Panc1 (cell line): ENCODE measurements at regions not wholly inside any gene's neighbourhood (a gene's known extent, or its start where the extent isn't known, plus 50 kb on each side); places are given as distances from the start of the nearest gene placed in this dataset.

Experiments used
- ATAC-seq: fragments of 200-7000 bp; cut with Tn5 transposase; 2 replicates; pipeline ENCODE4 v1.9.1; 2020; ENCODE audit warnings: mild to moderate bottlenecking, moderate library complexity
- BruUV-seq: library from RNA; stranded (reverse); fragments of 400-500 nt; replicated peaks from 2 replicates; lab custom pipeline; 2021; lab: Mats Ljungman, UMichigan
- CTCF ChIA-PET: fragments of 300-600 bp; sonication (Branson Sonifier 250); formaldehyde crosslinking; loops from one replicate; lab custom pipeline; 2022; ENCODE audit warnings: antibody characterized with exemption; lab: Charles Lee
- POLR2A ChIA-PET: fragments of 300-600 bp; sonication (Branson Sonifier 250); formaldehyde crosslinking; loops from one replicate; lab custom pipeline; 2022; ENCODE audit warnings: antibody characterized with exemption; lab: Charles Lee
- DNase-seq: peaks from one replicate; pipeline ENCODE4 v3.0.0-alpha.2; 2010; ENCODE audit warnings: low read depth, low spot score
- H3K27ac ChIP-seq: 2 replicates; pipeline ENCODE4 v1.5.1; 2011; ENCODE audit warnings: mild to moderate bottlenecking, low read length, inconsistent platforms
- H3K27me3 ChIP-seq: fragments of 200-500 bp; sonication (Bioruptor generic); 2 replicates; pipeline ENCODE4 v1.6.0; 2014; ENCODE audit warnings: low read length, inconsistent platforms; ENCODE audit not compliant: control insufficient read depth, insufficient read depth
- H3K36me3 ChIP-seq: fragments of 200-500 bp; sonication (Bioruptor generic); 2 replicates; pipeline ENCODE4 v1.5.1; 2014; ENCODE audit warnings: inconsistent platforms, mild to moderate bottlenecking, low read length, moderate library complexity; ENCODE audit not compliant: control insufficient read depth, insufficient read depth
- H3K4me1 ChIP-seq: 2 replicates; pipeline ENCODE4 v1.5.1; 2011; ENCODE audit warnings: inconsistent platforms, mild to moderate bottlenecking, low read length, moderate library complexity; ENCODE audit not compliant: control insufficient read depth, insufficient read depth
- H3K4me3 ChIP-seq, 2 experiments: 2 replicates each; pipeline ENCODE4 v1.5.1; 2011 to 2012; ENCODE audit warnings: low read depth in 2 of 2, low read length in 2 of 2, mild to moderate bottlenecking in 2 of 2, inconsistent platforms in 1 of 2, moderate library complexity in 1 of 2
- H3K9me3 ChIP-seq: fragments of 200-500 bp; sonication (Bioruptor generic); 2 replicates; pipeline ENCODE4 v1.5.1; 2014; ENCODE audit warnings: low read depth, mild to moderate bottlenecking, inconsistent platforms, low read length, moderate library complexity; ENCODE audit not compliant: control insufficient read depth, insufficient read depth
- POLR2AphosphoS5 ChIP-seq: IDR thresholded peaks from 2 replicates; pipeline ENCODE4 v1.6.1; 2012; ENCODE audit warnings: mild to moderate bottlenecking, low read depth, low read length, moderate library complexity
- REST ChIP-seq, 2 experiments: IDR thresholded peaks; 2 replicates each; pipeline ENCODE4 v1.6.1; 2011 to 2012; ENCODE audit warnings: low read depth in 2 of 2, control low read depth in 1 of 2, low read length in 1 of 2, mild to moderate bottlenecking in 1 of 2, moderate library complexity in 1 of 2; ENCODE audit not compliant: insufficient read depth in 1 of 2
- SIN3A ChIP-seq: IDR thresholded peaks from 2 replicates; pipeline ENCODE4 v1.6.1; 2012; ENCODE audit warnings: low read depth, mild to moderate bottlenecking, low read length, moderate library complexity, borderline replicate concordance; ENCODE audit not compliant: insufficient read depth
- TCF7L2 ChIP-seq: IDR thresholded peaks from 2 replicates; pipeline ENCODE4 v1.6.1; 2011; ENCODE audit warnings: mild to moderate bottlenecking, low read depth, low read length, inconsistent platforms
- in situ Hi-C: cut with HindIII; loops from 2 replicates; pipeline ENCODE4 v1.10.0; 2016; ENCODE audit warnings: low sequenced_read_pairs, low pct_unique_long_range_greater_than_20kb
- intact Hi-C: fragments of 100-400 bp; cut with micrococcal nuclease; formaldehyde crosslinking; loops from one replicate; pipeline ENCODE4 v1.10.0; 2022; ENCODE audit not compliant: unreplicated experiment
- TF ChIP-seq, protein P1 (sequence below): fragments of 450-650 bp; IDR thresholded peaks from 2 replicates; pipeline ENCODE4 v1.5.1; 2017; ENCODE audit warnings: mild to moderate bottlenecking

- H3K27ac ChIP-seq, result no peak overlapping the region
- ATAC-seq, result no peak
- TF ChIP-seq POLR2AphosphoS5 (no peak), SIN3A (no peak), REST (IDR thresholded peaks at IDR 0.05; ENCODE audit: insufficient read depth in 1 of 2, low read depth in 2 of 2, low read length in 1 of 2) (no peak), TCF7L2 (no peak)
- TF ChIP-seq, protein P1, sequence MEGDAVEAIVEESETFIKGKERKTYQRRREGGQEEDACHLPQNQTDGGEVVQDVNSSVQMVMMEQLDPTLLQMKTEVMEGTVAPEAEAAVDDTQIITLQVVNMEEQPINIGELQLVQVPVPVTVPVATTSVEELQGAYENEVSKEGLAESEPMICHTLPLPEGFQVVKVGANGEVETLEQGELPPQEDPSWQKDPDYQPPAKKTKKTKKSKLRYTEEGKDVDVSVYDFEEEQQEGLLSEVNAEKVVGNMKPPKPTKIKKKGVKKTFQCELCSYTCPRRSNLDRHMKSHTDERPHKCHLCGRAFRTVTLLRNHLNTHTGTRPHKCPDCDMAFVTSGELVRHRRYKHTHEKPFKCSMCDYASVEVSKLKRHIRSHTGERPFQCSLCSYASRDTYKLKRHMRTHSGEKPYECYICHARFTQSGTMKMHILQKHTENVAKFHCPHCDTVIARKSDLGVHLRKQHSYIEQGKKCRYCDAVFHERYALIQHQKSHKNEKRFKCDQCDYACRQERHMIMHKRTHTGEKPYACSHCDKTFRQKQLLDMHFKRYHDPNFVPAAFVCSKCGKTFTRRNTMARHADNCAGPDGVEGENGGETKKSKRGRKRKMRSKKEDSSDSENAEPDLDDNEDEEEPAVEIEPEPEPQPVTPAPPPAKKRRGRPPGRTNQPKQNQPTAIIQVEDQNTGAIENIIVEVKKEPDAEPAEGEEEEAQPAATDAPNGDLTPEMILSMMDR, result no peak
- no peak overlapping the region for H3K4me3 ChIP-seq
- no peaks in the 10 kb centered on the region for H3K27me3 ChIP-seq
- no peaks in the 10 kb centered on the region for H3K9me3 ChIP-seq
- intact Hi-C loops (no loop called here), in situ Hi-C loops (no loop called here)
- H3K36me3 ChIP-seq, result no peaks in the 10 kb centered on the region
- no peak for DNase-seq
- ChIA-PET POLR2A (no interaction called here), CTCF (no interaction called here)
- H3K4me1 ChIP-seq, result no peaks in the 10 kb centered on the region
- no TSS peak for BruUV-seq
These were observed 217.9 kb downstream of the CTH start for GRCh38 chr1:70628973-70629372.

GRCh38 chr1:70633004-70633403, 221.9 kb downstream of the CTH start:
- TF ChIP-seq POLR2AphosphoS5, result no peak
- no peak for TF ChIP-seq SIN3A
- no peak for TF ChIP-seq REST (IDR thresholded peaks at IDR 0.05; ENCODE audit: insufficient read depth in 1 of 2, low read depth in 2 of 2, low read length in 1 of 2)
- TF ChIP-seq, protein P1, result no peak
- TF ChIP-seq TCF7L2, result no peak
- no peak overlapping the region for H3K27ac ChIP-seq
- no peak overlapping the region for H3K4me3 ChIP-seq
- ChIA-PET POLR2A (no interaction called here), CTCF (no interaction called here)
- no peaks in the 10 kb centered on the region for H3K9me3 ChIP-seq
- intact Hi-C loops, result no loop called here
- H3K27me3 ChIP-seq, result no peaks in the 10 kb centered on the region; the same call in 1 of the 2 replicates
- in situ Hi-C loops, result no loop called here
- no peak for ATAC-seq
- no TSS peak for BruUV-seq
- H3K4me1 ChIP-seq, result no peaks in the 10 kb centered on the region
- DNase-seq, result no peak
- H3K36me3 ChIP-seq, result no peaks in the 10 kb centered on the region; the same call in 1 of the 2 replicates
